Activated T-cell treated with anti-CD3 and anti-CD28 coated beads for 1 hour (primary cell): ENCODE measurements at regions not wholly inside any gene's neighbourhood (a gene's known extent, or its start where the extent isn't known, plus 50 kb on each side); places are given as distances from the start of the nearest gene placed in this dataset.
A peak's percentile ranks its signal among the peaks of the same experiment; 100 is the strongest.
"Not testable (repeated sequence)": the region's sequence is repeated elsewhere in the genome, so short reads cannot be mapped to it uniquely, and the experiment has no call there.

Source experiments
- DNase-seq: peaks from one replicate; pipeline ENCODE4 v3.0.0-alpha.2; 2020; ENCODE audit warnings: low read depth

DNA sequence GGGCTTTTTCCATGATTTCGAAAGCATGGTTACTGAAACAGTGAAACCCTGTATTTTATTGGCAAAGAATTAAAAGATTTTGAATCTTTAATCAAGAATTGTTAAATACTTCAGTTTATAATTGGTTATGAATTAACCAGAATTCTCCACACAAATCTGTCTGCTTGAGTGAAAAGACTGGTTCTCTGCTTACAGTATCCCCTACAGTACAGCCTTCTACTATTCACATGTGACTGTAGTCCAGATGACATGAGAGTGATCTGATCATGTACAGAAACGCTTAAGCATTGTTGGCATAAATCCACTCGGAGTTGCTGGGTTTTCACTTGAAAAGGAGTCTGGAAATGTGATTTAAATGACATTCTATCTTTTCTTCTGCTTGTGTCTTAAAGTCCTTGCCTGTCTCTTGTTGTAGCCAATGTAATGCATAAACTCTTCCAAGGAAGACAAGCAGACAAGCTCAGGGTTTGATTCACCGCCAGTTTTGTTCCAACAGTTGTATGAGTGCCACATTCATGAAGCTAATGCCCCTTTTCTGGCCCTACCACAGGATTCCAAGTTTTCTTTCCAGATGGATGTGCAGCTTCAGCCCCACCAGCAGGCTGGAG is 222.0 kb upstream of the LRIG3 start:
- DNase-seq = no peak

DNA sequence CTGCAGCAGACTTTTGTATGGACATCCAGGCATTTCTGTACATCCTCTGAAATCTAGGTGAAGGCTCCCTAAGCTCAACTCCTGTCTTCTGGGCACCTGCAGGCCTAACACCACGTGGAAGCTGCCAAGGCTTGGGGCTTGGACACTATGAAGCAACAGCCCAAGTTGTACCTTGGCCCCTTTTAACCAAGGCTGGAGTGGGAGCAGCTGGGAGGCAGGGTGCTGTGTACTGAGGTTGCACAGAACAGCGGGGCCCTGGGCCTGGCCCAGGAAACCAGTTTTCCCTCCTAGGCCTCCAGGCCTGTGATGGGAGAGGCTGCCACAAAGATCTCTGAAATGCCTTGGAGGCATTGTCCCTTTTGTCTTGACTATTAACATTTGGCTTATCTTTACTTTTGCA is 214.4 kb upstream of the LRIG3 start:
- DNase-seq = no peak

DNA sequence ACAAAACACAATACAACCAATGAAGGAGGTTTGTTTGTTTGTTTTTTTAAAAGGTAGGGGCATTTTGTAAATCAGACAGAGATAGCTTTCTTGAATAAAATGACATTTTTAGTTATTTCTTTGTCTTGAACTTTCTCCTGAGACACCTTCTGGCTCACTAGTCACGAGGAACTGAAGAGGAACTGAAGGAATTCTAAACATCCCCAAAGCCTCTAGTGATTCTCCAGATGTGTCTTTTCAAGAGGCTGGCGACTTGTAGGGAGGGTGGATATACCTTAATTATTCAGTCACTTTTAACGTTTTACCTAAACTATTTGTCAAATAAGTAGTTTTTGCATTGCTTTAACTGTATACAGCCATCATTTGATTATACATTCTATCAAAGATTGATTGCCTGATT is 211.2 kb upstream of the LRIG3 start:
- no peak for DNase-seq

DNA sequence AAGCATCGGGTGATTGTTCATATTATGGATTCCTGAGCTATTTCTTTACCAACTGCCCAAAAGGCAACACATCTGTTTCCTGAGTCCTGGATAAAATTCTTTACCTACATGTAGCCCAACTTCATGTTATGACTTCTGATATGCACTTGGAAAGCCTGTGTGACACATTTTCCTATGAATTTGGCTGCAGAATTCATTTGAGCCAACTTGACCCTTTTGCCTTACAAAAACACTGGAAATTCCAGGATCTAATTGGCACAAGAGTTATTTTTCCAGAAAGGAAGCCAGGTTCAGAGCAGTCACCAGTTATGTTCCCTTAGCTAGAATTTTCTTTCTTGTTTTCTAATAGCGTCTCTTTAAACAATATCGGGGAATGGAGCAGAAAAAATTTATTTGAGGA is 202.5 kb upstream of the LRIG3 start:
- no peak for DNase-seq

DNA sequence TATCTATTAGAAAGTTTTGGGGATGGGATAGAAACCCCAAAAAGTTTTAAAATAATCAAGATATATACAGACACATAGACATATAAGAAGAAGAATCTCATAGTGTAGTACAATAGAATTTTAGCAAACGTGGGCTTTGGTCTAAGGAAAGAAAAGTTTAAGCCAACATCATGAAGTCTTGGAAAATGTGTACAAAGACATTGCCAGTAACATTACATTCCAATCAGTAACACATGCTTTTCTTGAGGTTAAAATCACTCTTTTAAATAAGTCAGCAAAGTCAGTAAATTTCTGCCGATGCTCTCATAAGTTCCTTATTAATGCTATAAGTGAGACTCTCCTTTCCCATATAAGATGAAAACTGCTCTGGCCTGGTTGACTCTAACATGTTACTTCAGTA is 201.1 kb upstream of the LRIG3 start:
- DNase-seq = no peak

DNA sequence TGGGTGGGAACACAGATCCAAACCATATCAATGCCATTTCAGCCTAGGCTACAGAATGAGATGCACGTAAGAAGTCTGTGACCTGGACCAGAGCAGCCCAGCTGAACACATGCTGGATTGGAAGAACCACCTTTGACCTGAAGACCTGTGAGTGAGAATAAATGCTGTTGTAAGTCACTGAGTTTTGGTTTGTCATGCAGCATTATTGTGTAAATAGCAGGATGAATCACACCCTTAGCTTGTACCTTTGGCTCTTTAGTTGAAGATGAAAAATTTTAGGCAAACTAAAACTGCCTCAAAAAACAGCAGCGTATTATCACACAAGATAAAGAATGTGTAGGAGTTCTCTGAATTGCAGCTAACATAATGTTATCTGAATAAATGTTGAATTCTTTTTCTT is 199.4 kb upstream of the LRIG3 start:
- no peak for DNase-seq

DNA sequence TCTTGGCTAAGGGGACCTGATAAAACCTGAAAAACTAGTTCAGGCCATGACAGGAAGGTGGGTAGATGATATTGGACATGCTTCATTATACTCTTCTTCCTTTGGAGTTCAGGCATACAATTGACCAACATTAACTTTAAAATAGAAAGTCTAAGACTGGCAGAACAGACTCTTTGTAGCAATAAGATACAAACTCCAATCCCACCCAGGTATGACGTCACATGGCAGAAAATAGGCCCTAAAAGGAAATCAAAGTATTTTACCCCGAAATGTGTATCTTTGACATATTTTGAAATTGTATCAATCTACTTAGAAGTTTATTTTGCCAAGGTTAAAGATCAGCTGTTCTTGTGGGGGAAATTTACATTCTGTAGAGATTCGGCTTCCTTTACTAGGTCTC is 198.1 kb upstream of the LRIG3 start:
- no peak for DNase-seq

DNA sequence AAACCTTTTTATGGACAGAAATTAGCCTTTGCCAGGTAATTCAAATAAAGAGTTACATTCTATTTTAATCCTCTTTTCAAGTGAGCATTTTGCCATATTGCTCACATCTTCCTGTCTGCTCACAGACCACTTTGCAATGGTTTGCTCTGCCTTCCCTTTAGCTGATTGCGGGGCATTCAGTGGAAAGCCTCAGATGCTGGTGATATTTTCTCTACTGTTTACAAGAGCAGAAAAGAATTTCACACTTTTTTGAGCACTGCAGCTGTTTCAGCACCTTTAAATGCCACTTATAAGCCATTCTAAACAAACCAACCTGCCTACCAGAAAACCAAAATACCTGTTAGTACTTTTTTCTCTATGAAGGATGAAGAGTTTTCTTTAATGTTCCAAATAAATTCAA is 195.7 kb upstream of the LRIG3 start:
- DNase-seq = no peak

DNA sequence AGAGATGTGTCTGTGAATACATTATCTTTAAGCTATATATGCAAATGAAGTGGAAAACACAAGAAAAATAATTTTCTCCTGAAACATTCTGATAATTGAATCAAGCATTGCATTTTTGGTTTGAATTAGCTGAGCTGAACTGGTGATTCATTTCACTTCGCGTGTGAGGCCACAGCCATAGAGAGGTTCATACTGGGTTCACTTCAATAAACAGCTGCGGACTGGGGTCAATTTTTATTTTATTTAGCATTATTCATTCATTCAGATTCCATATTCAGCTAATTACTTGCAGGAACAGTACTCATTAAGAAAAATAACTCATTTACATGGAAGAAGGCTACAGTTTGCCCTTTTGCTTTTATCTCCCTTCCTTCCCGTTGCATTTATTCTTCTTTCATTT is 195.2 kb upstream of the LRIG3 start:
- DNase-seq = no peak

DNA sequence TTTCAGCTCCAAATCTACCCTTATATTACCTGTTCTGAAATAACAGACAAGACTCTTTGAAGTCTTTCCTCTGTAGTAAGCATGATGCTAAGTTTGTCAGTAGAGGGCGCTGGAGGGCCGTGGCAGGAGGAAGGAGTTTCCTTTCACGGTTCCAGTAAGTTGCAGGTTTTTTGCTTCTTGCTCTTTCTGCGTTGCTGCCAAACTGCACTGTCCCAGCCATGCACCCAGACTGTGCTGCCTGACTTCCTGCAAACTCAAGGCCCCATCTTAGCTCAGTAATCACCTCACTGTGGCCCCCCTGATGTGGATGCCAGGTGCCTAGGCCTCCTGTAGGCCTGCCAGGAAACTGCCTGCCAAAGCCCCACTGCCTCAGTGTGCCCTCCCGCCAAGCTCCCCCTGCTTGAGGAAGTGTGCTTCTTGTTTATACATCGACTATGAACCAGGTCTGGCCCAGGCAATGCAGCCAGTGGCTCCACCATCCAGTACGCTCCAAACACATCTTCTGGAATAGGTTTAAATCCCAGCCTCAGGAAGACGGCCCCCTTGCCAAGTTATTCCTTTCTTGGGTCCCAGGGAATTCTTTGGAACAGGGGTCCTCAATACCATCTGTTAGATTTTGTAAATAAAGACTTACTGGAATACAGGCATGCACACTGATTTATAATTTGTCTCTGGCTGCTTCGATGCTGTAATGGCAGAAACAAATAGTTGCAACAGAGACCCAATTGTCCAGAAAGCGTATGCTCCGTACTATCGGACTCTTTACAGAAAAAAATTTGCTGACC is 193.7 kb upstream of the LRIG3 start:
- peak; percentile 3 for DNase-seq

DNA sequence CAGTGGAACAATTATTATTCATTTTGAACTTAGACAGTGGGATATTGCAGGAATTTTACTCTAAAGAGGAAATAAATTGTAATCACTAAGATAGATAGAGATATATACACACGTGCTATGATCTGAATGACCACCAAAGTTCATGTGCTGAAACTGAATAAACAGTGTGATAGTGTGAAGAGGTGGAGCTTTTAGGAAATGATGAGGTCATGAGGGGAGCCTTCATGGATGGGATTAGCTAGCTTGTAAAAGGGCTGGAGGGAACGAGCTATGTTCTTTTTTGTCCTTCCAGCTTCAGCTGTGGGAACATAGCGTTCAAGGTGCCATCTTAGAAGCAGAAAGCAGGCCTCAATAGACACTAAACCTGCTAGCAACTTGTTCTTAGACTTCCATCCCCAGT is 191.5 kb upstream of the LRIG3 start:
- DNase-seq = no peak

DNA sequence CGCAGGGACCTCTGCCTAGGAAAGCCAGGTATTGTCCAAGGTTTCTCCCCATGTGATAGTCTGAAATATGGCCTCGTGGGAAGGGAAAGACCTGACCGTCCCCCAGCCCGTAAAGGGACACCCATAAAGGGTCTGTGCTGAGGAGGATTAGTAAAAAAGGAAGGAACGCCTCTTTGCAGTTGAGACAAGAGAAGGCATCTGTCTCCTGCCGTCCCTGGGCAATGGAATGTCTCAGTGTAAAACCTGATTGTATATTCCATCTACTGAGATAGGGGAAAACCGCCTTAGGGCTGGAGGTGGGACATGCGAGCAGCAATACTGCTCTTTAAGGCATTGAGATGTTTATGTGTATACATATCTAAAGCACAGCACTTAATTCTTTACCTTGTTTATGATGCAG is 188.2 kb upstream of the LRIG3 start:
- not testable (repeated sequence) for DNase-seq

DNA sequence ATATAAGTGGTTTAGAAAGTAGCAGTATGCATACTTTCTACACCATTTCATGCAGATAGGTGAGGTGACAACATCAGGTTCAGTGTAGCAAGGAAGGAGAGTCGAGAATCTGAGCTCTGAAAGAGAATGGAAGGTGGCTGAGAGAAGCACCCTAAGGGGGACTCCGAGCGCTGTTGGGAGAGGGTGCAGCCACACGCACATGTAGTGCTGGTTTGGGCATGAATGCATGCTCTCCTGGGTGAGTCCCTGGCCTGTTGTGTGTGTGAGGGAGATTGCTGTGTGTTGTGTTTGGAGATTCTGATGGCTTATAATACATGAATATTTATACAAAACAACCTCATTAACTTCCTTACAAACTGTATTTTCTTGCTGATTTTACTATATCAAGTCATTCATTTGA is 180.3 kb upstream of the LRIG3 start:
- no peak for DNase-seq

DNA sequence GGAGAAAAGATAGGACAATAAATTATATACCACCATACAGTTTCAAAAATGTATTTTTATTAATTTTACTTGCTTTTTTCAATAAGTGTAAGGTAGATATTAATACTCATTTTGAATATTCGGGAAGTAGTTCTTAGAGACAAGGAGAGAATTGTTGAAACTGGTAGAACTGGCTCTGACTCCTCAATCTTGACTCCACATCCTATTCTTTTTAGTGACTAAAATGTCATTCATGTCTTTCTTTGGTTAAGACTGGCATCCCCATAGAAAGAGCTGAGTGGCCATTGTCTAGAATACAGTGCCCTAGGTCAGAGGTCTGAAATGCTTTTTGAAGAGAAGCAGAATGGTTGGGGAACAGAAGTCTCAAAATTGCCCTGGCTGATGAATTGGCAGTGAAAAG is 177.6 kb upstream of the LRIG3 start:
- no peak for DNase-seq

DNA sequence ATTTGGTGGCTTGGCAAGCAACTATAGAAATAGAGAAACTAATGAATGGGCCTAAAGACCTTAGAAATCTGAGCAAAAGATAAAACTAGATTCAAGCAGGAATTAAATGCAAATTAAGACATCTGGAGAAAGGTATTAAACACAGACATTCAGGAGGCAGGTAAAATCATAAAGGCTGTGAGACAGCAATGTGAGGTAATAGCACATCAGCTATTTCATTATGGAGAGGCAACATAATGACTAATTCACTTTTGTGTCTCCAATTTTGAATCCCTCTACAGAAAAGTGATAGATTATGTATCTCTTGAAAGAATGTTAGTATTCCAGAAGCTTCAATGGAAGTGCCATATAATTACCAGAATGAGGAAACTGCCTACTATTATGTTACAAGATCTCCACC is 175.9 kb upstream of the LRIG3 start:
- no peak for DNase-seq

DNA sequence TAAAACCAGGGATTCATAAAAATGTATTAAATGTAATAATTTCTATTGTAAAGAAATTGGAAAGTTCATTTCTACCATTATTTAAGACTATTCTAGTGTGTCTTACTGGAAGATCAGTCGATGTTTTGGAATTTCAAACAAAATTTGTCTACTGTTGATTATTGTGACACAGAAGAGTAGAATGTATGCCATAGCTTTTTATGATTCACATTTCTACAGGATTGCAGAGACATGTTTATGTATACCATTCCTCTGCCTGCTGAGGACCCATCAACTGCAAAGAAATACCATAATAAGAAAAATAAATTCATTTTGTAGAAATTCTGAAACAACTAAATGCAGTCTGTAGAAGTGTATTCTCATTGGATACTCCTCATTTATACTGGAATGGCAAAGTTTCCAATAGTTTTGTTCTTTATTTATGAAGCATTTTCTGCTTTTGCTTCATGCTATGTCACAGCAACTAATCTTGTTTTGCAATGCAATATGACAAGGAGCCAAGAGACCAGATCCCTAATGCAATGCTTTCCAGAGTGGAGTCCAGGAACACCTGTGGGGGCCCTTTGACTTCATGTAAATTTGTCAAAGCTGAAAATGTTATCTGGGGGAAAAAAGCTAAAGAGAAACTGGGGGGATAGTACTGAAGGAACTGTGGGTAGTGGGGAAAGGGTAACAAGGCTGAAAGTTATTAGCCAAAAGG is 172.9 kb upstream of the LRIG3 start:
- no peak for DNase-seq

DNA sequence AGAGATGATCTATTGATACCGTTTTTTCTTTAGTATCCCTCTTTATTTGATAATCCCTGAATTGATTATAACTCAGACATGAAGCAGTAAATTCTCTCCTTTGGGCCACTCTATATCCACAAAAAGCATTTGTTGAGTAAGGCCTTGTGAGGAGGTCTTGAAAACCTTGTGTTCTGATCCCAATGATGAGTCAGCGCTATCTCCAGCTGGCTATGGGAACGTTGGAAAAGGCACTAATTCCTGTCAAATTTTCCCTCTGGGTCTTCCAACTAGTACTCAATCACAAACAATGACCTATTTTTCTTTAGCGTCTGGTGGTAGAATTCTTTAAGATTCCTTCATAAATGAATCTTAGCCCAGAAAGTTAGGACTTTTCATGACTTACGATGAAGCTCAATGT is 168.4 kb upstream of the LRIG3 start:
- DNase-seq = no peak

DNA sequence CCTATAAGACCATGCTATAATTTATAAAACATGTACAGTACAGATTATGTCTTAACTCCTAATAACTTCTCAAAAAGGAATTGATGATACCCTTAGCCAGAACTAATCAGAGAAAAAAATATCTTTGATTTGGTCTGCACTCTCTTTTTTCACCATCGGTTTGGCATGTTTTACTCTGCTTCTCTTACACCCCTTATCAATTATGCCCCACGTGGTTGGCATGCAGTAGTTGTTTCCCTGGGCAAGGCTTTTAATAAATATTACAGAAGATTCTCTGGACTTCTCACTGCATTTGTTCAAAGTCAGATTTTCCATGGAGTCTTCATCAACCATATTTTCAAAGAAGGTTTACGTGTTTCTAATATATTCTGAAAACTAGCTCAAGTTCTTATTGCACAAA is 167.4 kb upstream of the LRIG3 start:
- no peak for DNase-seq

DNA sequence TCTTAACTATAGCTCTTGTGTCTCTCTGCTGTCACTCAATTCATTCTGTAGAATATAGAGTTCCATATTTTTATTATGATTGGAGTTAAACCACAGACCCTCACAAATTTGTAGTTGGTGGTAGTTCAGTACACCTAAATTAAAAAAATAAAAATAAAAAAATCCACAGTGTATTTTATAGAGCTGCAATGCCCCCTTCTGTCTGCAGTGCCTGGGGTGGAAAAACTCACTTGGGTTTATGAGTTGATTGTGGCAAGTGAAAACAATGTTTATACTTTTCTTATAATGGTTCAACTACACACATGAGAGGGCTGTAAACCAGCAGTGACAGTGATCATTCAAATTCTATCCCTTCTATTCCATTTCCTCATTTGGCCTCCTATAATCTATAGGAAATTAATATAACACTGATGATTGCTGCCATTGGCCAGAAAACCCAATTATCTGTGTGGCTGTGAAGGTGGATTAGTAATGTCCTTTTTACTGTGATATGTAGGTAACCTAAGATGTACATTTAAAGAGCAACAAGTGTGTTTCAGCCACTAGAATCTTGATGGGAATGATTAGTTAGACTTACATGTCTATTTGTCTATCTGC is 166.9 kb upstream of the LRIG3 start:
- DNase-seq = no peak

DNA sequence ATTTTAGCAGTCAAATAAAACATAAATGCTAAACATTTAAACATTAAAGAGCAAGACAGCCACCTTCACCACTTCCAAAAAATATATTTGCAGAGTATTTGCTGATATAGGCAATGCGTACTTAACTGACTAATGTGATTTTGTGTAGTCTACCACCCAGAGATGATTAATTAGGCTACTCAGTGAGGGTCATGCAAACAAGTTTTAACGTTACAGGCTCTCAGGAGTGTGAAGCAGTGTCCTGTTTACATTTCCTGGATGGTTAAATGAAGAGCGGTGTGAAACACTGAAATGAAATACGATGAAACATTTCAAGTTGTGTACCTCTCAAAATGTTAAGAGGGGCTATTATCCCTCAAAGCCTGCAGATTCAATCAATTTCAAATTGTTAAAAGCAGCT is 165.8 kb upstream of the LRIG3 start:
- no peak for DNase-seq

DNA sequence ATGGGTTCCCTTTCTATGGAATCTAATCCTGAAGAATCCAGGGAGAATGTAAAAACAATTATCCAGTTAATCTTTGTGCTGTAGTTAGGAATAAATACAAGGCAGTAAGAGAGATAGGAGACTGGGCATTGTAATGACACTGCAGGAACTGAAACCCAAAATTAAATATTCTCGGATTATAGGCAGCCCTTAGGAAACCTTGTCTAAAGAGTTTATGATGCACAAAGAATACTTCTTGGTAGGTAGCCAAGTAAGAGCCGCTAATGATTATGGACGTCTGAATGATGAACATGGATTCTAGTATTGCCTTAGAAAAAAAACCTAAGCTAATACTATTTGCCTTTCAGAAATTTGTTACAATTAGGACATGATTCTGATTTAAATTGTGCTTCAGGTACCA is 165.4 kb upstream of the LRIG3 start:
- DNase-seq = no peak

DNA sequence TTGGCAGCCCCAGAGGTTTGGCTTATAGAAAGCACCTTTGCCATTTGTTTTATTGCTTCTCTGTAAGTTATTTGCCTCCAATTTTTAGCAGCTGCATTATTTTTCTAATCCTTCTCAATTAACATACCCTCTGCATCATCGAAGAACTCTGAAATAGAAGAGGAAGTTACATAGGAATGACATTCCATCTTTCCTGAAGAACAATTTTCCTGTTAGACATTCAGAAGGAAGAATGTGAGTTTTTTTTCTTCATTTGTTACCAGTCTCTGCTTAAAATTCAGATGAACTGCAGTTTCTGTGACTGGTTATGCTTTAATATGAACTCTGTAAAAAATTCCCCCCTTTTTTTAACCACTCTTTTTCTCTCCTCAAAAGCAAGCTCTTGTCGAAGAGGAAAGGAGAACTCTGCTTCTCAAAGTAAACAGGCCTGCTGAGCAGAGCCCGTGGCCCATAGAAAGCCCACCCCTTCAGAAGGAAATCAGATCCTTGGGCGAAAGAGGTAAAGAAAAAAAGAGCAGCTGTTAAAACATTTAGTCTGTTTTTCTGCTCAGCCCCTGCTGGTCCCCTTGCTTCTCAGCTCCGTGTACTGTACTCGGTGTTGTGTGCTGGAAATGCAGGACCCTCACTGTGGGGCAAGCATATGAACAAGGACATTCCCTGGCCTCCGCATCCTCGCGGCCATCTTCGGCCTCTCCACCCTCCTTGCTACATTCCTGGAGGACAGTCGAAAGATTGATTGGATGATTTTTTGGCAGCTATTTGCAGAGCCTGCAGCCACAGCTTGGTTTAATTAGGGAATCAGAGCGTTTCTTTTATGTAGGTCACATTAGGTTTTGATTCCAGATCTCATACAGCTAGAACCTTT is 164.4 kb upstream of the LRIG3 start:
- no peak for DNase-seq
